Natural killer cell (primary cell): ENCODE measurements at regions not wholly inside any gene's neighbourhood (a gene's known extent, or its start where the extent isn't known, plus 50 kb on each side); places are given as distances from the start of the nearest gene placed in this dataset.

ENCODE experiments used
- ATAC-seq, 3 donors: fragments of 150-1000 bp in 2 of 3; fragments of 200-7000 bp in 1 of 3; cut with Tn5 transposase; 1 replicate in 1 of 3; 2 replicates in 2 of 3; pipeline ENCODE4 v1.10.0; 2021; ENCODE audit warnings: mild to moderate bottlenecking in 2 of 3, moderate library complexity in 2 of 3
- DNase-seq, 2 donors: peaks; one replicate each; pipeline versions ENCODE4 v3.0.0 to v3.0.0-alpha.2; 2013 to 2021; ENCODE audit warnings: mixed read lengths in 1 of 2
- H3K27ac ChIP-seq: one replicate; pipeline ENCODE4 v1.5.1; 2013; ENCODE audit warnings: mild to moderate bottlenecking, low read length
- H3K27me3 ChIP-seq: one replicate; pipeline ENCODE4 v1.6.1; 2013; ENCODE audit warnings: low read length; ENCODE audit not compliant: control insufficient read depth, insufficient read depth
- H3K36me3 ChIP-seq: one replicate; pipeline ENCODE4 v1.6.1; 2013; ENCODE audit warnings: low read length; ENCODE audit not compliant: control insufficient read depth, insufficient read depth
- H3K4me1 ChIP-seq: one replicate; pipeline ENCODE4 v1.6.1; 2013; ENCODE audit warnings: low read length; ENCODE audit not compliant: control insufficient read depth, insufficient read depth
- H3K4me3 ChIP-seq: one replicate; pipeline ENCODE4 v1.5.1; 2013; ENCODE audit warnings: low read length
- H3K9me3 ChIP-seq: one replicate; pipeline ENCODE4 v1.6.1; 2013; ENCODE audit warnings: low read length; ENCODE audit not compliant: control insufficient read depth, insufficient read depth
- H3K27ac Mint-ChIP-seq, 2 donors: one replicate each; pipeline ENCODE4 v1.8.0; 2022; ENCODE audit warnings: mild to moderate bottlenecking in 2 of 2, mixed read lengths in 2 of 2, moderate library complexity in 1 of 2
- H3K27me3 Mint-ChIP-seq, 2 donors: one replicate each; pipeline ENCODE4 v1.8.0; 2022; ENCODE audit warnings: low read depth in 2 of 2, mixed read lengths in 2 of 2
- H3K36me3 Mint-ChIP-seq: one replicate; pipeline ENCODE4 v1.8.0; 2022; ENCODE audit warnings: mixed read lengths
- H3K4me1 Mint-ChIP-seq, 2 donors: one replicate each; pipeline ENCODE4 v1.8.0; 2022; ENCODE audit warnings: mixed read lengths in 2 of 2
- H3K4me3 Mint-ChIP-seq: one replicate; pipeline ENCODE4 v1.8.0; 2022; ENCODE audit warnings: mild to moderate bottlenecking, moderate library complexity, mixed read lengths
- H3K9me3 Mint-ChIP-seq, 2 donors: one replicate each; pipeline ENCODE4 v1.8.0; 2022; ENCODE audit warnings: mixed read lengths in 2 of 2
- CTCF ChIP-seq: fragments of 200-600 bp; IDR thresholded peaks from one replicate; pipeline ENCODE4 v1.8.0; 2022; ENCODE audit warnings: antibody characterized with exemption
- WGBS: methylation state at CpG from one replicate; pipeline ENCODE4 v1.1.7; 2013; ENCODE audit warnings: missing lambda C conversion rate; ENCODE audit not compliant: insufficient coverage; 5-methylcytosine and 5-hydroxymethylcytosine counted together
- intact Hi-C: fragments of 100-400 bp; cut with micrococcal nuclease; formaldehyde crosslinking; loops from one replicate; pipeline ENCODE4 v1.14.2; 2022

- Histone ChIP-seq H3K9me3 (no peaks in the 10 kb centered on the region), H3K27ac (no peak overlapping the region), H3K4me1 (peaks cover 13% of the 10 kb centered on the region), H3K27me3 (no peaks in the 10 kb centered on the region), H3K4me3 (no peak overlapping the region), H3K36me3 (no peaks in the 10 kb centered on the region)
- Mint-ChIP-seq H3K9me3 (no peaks in the 10 kb centered on the region), H3K4me3 (no peak overlapping the region), H3K27me3 (no peaks in the 10 kb centered on the region), H3K27ac (no peak overlapping the region), H3K36me3 (no peaks in the 10 kb centered on the region), H3K4me1 (peaks cover 0 to 6% of the 10 kb centered on the region in 2 donors)
- DNase-seq (no peak), ATAC-seq (no peak)
- no peak for TF ChIP-seq CTCF
- intact Hi-C loops, result no loop called here
- WGBS, result 88% methylated on average over 1 of the region's 2 CpGs
Measured at GRCh38 chr6:6882592-6882991, 225.2 kb upstream of the RREB1 start.

GRCh38 chr6:6883011-6883410, 224.8 kb upstream of the RREB1 start:
- no peak for ATAC-seq
- Mint-ChIP-seq H3K4me3 (no peak overlapping the region), H3K4me1 (peaks cover 0 to 6% of the 10 kb centered on the region in 2 donors), H3K27me3 (no peaks in the 10 kb centered on the region), H3K9me3 (no peaks in the 10 kb centered on the region), H3K27ac (no peak overlapping the region), H3K36me3 (no peaks in the 10 kb centered on the region)
- peaks cover 13% of the 10 kb centered on the region for H3K4me1 ChIP-seq
- intact Hi-C loops, result no loop called here
- no peak for TF ChIP-seq CTCF
- H3K9me3 ChIP-seq, result no peaks in the 10 kb centered on the region
- H3K27ac ChIP-seq, result no peak overlapping the region
- no peaks in the 10 kb centered on the region for H3K36me3 ChIP-seq
- H3K27me3 ChIP-seq, result no peaks in the 10 kb centered on the region
- WGBS, result 84% methylated on average over 6 of the region's 6 CpGs
- no peak for DNase-seq
- no peak overlapping the region for H3K4me3 ChIP-seq

- H3K27ac Mint-ChIP-seq, result no peak overlapping the region
- Histone ChIP-seq H3K27me3 (no peaks in the 10 kb centered on the region), H3K4me1 (peaks cover 13% of the 10 kb centered on the region), H3K36me3 (no peaks in the 10 kb centered on the region), H3K27ac (no peak overlapping the region), H3K9me3 (no peaks in the 10 kb centered on the region), H3K4me3 (no peak overlapping the region)
- no peak overlapping the region for H3K4me3 Mint-ChIP-seq
- no peaks in the 10 kb centered on the region for H3K9me3 Mint-ChIP-seq
- WGBS, result 50% methylated on average over 2 of the region's 2 CpGs
- no peak for ATAC-seq
- H3K36me3 Mint-ChIP-seq, result no peaks in the 10 kb centered on the region
- TF ChIP-seq CTCF, result no peak
- H3K4me1 Mint-ChIP-seq, result peaks cover 0 to 6% of the 10 kb centered on the region in 2 donors
- intact Hi-C loops, result no loop called here
- H3K27me3 Mint-ChIP-seq, result no peaks in the 10 kb centered on the region
- DNase-seq, result no peak
Measured at GRCh38 chr6:6884193-6884627, 223.6 kb upstream of the RREB1 start.

DNA sequence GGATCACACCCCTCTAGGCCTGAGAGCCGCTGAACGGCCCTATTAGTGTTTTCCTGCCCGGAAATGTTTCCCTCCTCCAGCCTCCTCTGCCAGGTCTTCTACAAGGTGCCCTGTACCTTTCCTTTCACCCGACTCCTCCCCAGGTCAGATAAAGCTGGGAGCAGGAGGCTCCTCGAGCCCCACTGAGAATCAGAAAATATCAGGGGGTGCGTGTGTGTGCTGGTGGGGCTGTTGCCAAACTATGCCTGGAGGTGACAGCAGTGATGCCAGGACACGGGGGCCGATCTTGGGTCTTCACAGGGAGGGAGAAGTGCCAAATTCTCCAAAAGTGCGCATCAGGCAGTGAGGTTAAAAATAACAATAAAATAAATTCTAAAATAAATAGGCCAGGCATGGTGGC, 222.8 kb upstream of the RREB1 start:
- H3K36me3 ChIP-seq, result no peaks in the 10 kb centered on the region
- TF ChIP-seq CTCF, result no peak
- Mint-ChIP-seq H3K27ac (no peak overlapping the region), H3K4me3 (no peak overlapping the region), H3K4me1 (peaks cover 0 to 6% of the 10 kb centered on the region in 2 donors), H3K9me3 (no peaks in the 10 kb centered on the region), H3K36me3 (no peaks in the 10 kb centered on the region), H3K27me3 (no peaks in the 10 kb centered on the region)
- no peak overlapping the region for H3K4me3 ChIP-seq
- intact Hi-C loops, result no loop called here
- no peaks in the 10 kb centered on the region for H3K27me3 ChIP-seq
- no peaks in the 10 kb centered on the region for H3K9me3 ChIP-seq
- H3K27ac ChIP-seq, result no peak overlapping the region
- WGBS, result 94% methylated on average over 8 of the region's 9 CpGs
- H3K4me1 ChIP-seq, result peaks cover 13% of the 10 kb centered on the region
- DNase-seq (no peak), ATAC-seq (no peak)
